Cardiac fibroblast (primary cell): ENCODE measurements at regions not wholly inside any gene's neighbourhood (a gene's known extent, or its start where the extent isn't known, plus 50 kb on each side); places are given as distances from the start of the nearest gene placed in this dataset.

ENCODE experiments used
- DNase-seq, 2 donors: peaks; one replicate each; pipeline versions ENCODE4 v3.0.0 to v3.0.0-alpha.2; 2010; ENCODE audit warnings: low read depth in 2 of 2
- H3K4me3 ChIP-seq, 2 donors: replicated peaks in 1 of 2; 1 replicate in 1 of 2; 2 replicates in 1 of 2; pipeline ENCODE4 v1.5.1; 2011; ENCODE audit warnings: low read depth in 2 of 2, low read length in 2 of 2, mild to moderate bottlenecking in 2 of 2, moderate library complexity in 1 of 2
- TF ChIP-seq, protein P1 (sequence below): IDR thresholded peaks from one replicate; pipeline ENCODE4 v1.5.1; 2011; ENCODE audit warnings: low read depth, mild to moderate bottlenecking, low read length, inconsistent platforms

DNA sequence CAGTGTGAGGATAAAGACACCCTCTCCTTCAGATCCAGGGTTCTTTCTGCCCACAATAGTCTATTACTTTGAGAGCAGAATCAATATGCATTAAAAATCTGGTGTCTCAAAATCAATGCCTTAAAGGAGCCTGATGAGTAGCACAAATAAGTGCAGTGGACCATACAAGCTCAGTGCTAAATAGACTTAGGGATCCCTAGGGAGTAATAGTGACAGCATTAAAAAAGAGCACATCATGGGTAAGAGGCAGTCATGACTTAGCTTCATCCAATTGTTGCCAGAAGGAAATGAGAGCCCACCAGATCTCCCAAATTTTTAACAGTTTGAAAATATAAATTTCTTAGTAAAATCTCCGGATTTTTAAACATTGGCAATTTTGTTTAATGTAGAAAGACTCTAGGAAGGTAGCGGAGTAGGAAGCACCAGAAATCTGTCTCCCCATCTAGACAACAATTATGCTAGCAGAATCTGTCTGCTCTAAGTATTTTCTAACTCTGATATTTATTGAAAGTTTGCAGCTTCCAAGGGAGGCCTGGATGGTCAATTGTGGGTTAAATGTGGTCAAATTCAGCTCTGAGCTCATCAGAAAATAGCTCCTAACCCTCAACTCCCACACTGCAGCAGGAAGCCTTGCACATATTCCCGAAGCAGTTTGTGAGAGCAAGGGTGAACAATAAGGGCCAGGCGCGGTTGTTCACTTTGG lies 443.9 kb downstream of the TLE1 start:
- TF ChIP-seq, protein P1, sequence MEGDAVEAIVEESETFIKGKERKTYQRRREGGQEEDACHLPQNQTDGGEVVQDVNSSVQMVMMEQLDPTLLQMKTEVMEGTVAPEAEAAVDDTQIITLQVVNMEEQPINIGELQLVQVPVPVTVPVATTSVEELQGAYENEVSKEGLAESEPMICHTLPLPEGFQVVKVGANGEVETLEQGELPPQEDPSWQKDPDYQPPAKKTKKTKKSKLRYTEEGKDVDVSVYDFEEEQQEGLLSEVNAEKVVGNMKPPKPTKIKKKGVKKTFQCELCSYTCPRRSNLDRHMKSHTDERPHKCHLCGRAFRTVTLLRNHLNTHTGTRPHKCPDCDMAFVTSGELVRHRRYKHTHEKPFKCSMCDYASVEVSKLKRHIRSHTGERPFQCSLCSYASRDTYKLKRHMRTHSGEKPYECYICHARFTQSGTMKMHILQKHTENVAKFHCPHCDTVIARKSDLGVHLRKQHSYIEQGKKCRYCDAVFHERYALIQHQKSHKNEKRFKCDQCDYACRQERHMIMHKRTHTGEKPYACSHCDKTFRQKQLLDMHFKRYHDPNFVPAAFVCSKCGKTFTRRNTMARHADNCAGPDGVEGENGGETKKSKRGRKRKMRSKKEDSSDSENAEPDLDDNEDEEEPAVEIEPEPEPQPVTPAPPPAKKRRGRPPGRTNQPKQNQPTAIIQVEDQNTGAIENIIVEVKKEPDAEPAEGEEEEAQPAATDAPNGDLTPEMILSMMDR = no peak
- no peak overlapping the region for H3K4me3 ChIP-seq
- DNase-seq = peak in 1 of 2 donors; percentile 9

DNA sequence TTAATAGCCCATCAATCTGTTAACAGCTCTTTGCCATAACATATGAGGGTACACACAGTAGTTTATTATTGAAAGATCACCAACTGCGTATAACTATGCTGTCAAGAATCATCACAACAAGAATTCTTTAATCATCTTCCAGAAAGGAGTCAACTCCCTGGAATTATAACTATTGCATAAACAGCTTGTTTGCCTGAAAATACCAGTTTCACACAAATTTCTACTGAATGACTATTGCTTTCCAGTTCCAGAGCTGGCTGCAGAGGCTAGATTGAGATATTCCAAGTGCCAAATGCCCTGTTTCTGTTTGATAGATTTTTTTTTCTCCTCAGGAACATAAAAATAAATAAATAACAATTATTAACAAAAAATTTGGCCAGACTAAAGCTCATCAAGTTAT lies 444.7 kb downstream of the TLE1 start:
- TF ChIP-seq, protein P1 = no peak

GRCh38 chr9:81242866-81243265 lies 446.5 kb downstream of the TLE1 start:
- TF ChIP-seq, protein P1 = no peak
- no peak for DNase-seq
- H3K4me3 ChIP-seq = no peak overlapping the region

More for the DNA sequence above, 444.7 kb downstream of the TLE1 start:
- H3K4me3 ChIP-seq = no peak overlapping the region
- DNase-seq = peak in 1 of 2 donors; percentile 45

GRCh38 chr9:81239388-81239787 lies 450.0 kb downstream of the TLE1 start:
- H3K4me3 ChIP-seq = no peak overlapping the region
- TF ChIP-seq, protein P1 = no peak
- no peak for DNase-seq

DNA sequence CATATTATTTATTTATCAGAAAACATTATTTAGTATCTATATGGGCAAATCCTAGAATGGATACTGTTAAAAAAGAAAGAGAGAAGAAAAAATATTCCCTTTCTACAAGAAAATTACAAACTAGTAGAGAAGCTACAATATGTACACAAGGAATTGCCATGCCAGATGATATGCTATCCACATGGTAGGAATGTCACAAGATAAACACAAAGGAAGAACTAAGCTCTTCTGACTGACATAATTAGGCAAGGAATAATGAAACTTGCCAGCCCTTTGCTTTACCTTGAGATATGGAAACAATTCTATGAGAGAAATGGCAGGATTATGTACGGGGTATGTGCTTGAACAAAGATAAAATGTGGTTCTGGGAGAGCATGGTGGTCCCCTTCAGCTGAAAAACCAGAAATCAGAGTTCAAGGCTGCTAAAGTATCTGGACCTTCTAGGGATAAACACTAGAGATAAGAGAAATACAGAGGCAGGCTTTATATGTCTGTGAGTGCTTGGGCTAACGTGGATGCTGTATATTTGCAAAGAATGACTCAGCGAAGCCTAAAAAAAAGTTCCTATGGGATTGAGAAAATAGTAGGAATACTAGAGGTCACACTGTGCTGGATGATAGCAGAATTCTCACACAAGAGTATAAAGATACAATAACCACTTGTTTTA lies 451.6 kb downstream of the TLE1 start:
- no peak for DNase-seq
- TF ChIP-seq, protein P1 = no peak
- no peak overlapping the region for H3K4me3 ChIP-seq

DNA sequence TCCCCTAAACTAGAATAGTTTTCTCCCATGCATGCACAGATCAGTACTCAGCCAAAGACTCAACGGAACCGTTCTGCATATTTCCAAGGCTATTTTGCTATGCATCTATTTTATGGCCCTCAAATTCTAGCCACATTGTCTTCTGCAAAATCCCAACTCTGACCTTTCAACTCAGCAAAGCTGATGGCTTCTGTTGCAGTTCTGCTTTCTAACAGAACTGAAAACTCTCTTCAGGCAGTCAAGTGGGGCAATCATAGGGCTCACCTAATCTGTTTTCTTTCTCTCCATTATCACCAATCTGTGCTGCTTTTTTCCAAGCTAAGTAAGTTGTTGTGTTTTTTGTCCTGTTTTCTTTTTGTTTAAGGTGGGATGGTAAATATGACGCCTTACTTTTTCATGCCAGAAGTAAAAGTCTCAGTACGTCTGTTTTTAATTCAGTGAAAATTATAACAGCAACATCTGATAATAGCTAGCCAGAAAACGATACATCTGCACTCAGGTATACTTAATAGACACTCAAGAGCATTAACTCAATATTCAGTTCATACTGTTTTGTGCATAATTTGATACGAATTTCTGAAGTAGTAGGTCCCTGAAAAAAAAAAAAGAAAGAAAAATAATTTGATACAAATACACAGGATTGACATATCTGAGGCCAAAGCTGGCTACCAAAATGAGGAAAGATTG lies 454.3 kb downstream of the TLE1 start:
- DNase-seq = no peak
- H3K4me3 ChIP-seq = no peak overlapping the region
- TF ChIP-seq, protein P1 = no peak
